Right lobe of liver (tissue), 6 donors: ENCODE measurements at regions not wholly inside any gene's neighbourhood (a gene's known extent, or its start where the extent isn't known, plus 50 kb on each side); places are given as distances from the start of the nearest gene placed in this dataset.

ENCODE experiments used
- ATAC-seq, 4 donors: fragments of 200-7000 bp; cut with Tn5 transposase; one replicate each; pipeline ENCODE4 v1.9.1; 2020; ENCODE audit warnings: mild to moderate bottlenecking in 4 of 4, moderate library complexity in 4 of 4
- DNase-seq, 3 donors: peaks; one replicate each; pipeline ENCODE4 v3.0.0-alpha.2; 2020
- H3K27ac ChIP-seq, 3 donors: fragments of 200-600 bp; one replicate each; pipeline ENCODE4 v1.8.0; 2022
- H3K27me3 ChIP-seq, 2 donors: fragments of 200-600 bp; one replicate each; pipeline ENCODE4 v1.8.0; 2022
- H3K36me3 ChIP-seq, 4 donors: fragments of 200-600 bp; sonication (generic) in 1 of 4; one replicate each; pipeline versions ENCODE4 v1.5.1 to v1.8.0; 2017 to 2022; ENCODE audit warnings: control low read depth in 1 of 4
- H3K4me1 ChIP-seq, 4 donors: fragments of 200-600 bp; sonication (generic) in 1 of 4; one replicate each; pipeline versions ENCODE4 v1.5.1 to v1.8.0; 2017 to 2022; ENCODE audit warnings: control low read depth in 1 of 4
- H3K4me3 ChIP-seq, 3 donors: fragments of 200-600 bp; one replicate each; pipeline ENCODE4 v1.8.0; 2022
- H3K9me3 ChIP-seq, 4 donors: fragments of 200-600 bp; sonication (generic) in 1 of 4; one replicate each; pipeline versions ENCODE4 v1.5.1 to v1.8.0; 2017 to 2022; ENCODE audit warnings: control low read depth in 1 of 4
- CTCF ChIP-seq, 4 donors: fragments of 200-600 bp in 3 of 4; fragments of 450-650 bp in 1 of 4; IDR thresholded peaks; one replicate each; pipeline versions ENCODE4 v1.5.1 to v1.8.0; 2016 to 2022; ENCODE audit warnings: antibody characterized with exemption in 4 of 4, mild to moderate bottlenecking in 2 of 4
- POLR2A ChIP-seq: fragments of 450-650 bp; IDR thresholded peaks from one replicate; pipeline ENCODE4 v1.6.1; 2017; ENCODE audit warnings: antibody characterized with exemption, mild to moderate bottlenecking
- WGBS: methylation state at CpG from one replicate; pipeline ENCODE4 v1.1.6; 2018; ENCODE audit warnings: low coverage, low lambda C conversion rate; ENCODE audit not compliant: insufficient coverage; ENCODE audit errors: missing lambda C conversion rate; 5-methylcytosine and 5-hydroxymethylcytosine counted together
- intact Hi-C, 2 donors: fragments of 100-400 bp; cut with DNase I; formaldehyde crosslinking; loops; one replicate each; pipeline versions ENCODE4 v1.11.2 to v1.14.1; 2022
- donor health status: DM: no; HTN: yes; CAD: no.
- donor health status: DM: no; HTN: no; CAD: no.
- donor health status: DM: no; HTN: no; CAD: no.
- donor health status: DM: no; HTN: yes; CAD: no.
- donor health status: DM: no; HTN: yes; CAD: no.

- TF ChIP-seq CTCF (IDR thresholded peaks at IDR 0.05) (no peak), POLR2A (no peak)
- no peaks in the 10 kb centered on the region for H3K9me3 ChIP-seq
- H3K4me3 ChIP-seq, result no peak overlapping the region
- no peaks in the 10 kb centered on the region for H3K4me1 ChIP-seq
- ATAC-seq (peak in 1 of 4 donors; percentile 24), DNase-seq (no peak)
- 33% methylated on average over 4 of the region's 23 CpGs for WGBS
- no peaks in the 10 kb centered on the region for H3K36me3 ChIP-seq
- intact Hi-C loops, result no loop called here
- no peak overlapping the region for H3K27ac ChIP-seq
- no peaks in the 10 kb centered on the region for H3K27me3 ChIP-seq
Observed at GRCh38 chr2:145960479-145961163, 1440.7 kb upstream of the ZEB2 start.

- Histone ChIP-seq H3K27me3 (no peaks in the 10 kb centered on the region), H3K9me3 (no peaks in the 10 kb centered on the region), H3K4me1 (no peaks in the 10 kb centered on the region), H3K4me3 (no peak overlapping the region), H3K27ac (no peak overlapping the region), H3K36me3 (no peaks in the 10 kb centered on the region)
- intact Hi-C loops, result no loop called here
- ATAC-seq (no peak), DNase-seq (no peak)
- no peak for TF ChIP-seq CTCF (IDR thresholded peaks at IDR 0.05)
- no peak for TF ChIP-seq POLR2A
- 79% methylated on average over 4 of the region's 4 CpGs for WGBS
Observed at GRCh38 chr2:145958611-145959010, 1438.7 kb upstream of the ZEB2 start.

GRCh38 chr2:145957929-145958328 is 1438.0 kb upstream of the ZEB2 start:
- H3K9me3 ChIP-seq, result peaks cover 0 to 5% (median 0%) of the 10 kb centered on the region in 4 donors
- DNase-seq (no peak), ATAC-seq (no peak)
- intact Hi-C loops, result no loop called here
- H3K36me3 ChIP-seq, result no peaks in the 10 kb centered on the region
- 0% methylated on average over 1 of the region's 1 CpG for WGBS
- no peak overlapping the region for H3K27ac ChIP-seq
- no peak for TF ChIP-seq CTCF (IDR thresholded peaks at IDR 0.05)
- TF ChIP-seq POLR2A, result no peak
- H3K4me1 ChIP-seq, result no peaks in the 10 kb centered on the region
- H3K4me3 ChIP-seq, result no peak overlapping the region
- no peaks in the 10 kb centered on the region for H3K27me3 ChIP-seq

- H3K4me1 ChIP-seq, result no peaks in the 10 kb centered on the region
- no peak for DNase-seq
- H3K36me3 ChIP-seq, result no peaks in the 10 kb centered on the region
- TF ChIP-seq CTCF (IDR thresholded peaks at IDR 0.05), result no peak
- TF ChIP-seq POLR2A, result no peak
- H3K27me3 ChIP-seq, result no peaks in the 10 kb centered on the region
- no peak overlapping the region for H3K4me3 ChIP-seq
- intact Hi-C loops, result no loop called here
- no peak overlapping the region for H3K27ac ChIP-seq
- 26% methylated on average over 1 of the region's 1 CpG for WGBS
- no peak for ATAC-seq
- H3K9me3 ChIP-seq, result no peaks in the 10 kb centered on the region
Observed at GRCh38 chr2:145939949-145940348, 1420.0 kb upstream of the ZEB2 start.
